HG03025 (cell line): ENCODE measurements at regions not wholly inside any gene's neighbourhood (a gene's known extent, or its start where the extent isn't known, plus 50 kb on each side); places are given as distances from the start of the nearest gene placed in this dataset.
"Not testable (repeated sequence)": the region's sequence is repeated elsewhere in the genome, so short reads cannot be mapped to it uniquely, and the experiment has no call there.

ENCODE experiments used
- ATAC-seq: cut with Tn5 transposase; IDR thresholded peaks from one replicate; pipeline ENCODE4 v1.9.1; 2021; ENCODE audit warnings: mild to moderate bottlenecking, moderate library complexity; ENCODE audit not compliant: unreplicated experiment, low FRiP score

- ATAC-seq = peak; percentile 77
Observed at GRCh38 chr4:101730291-101731117, 60.0 kb upstream of the BANK1 start.

GRCh38 chr4:101727238-101727637 is 63.3 kb upstream of the BANK1 start:
- no peak for ATAC-seq

DNA sequence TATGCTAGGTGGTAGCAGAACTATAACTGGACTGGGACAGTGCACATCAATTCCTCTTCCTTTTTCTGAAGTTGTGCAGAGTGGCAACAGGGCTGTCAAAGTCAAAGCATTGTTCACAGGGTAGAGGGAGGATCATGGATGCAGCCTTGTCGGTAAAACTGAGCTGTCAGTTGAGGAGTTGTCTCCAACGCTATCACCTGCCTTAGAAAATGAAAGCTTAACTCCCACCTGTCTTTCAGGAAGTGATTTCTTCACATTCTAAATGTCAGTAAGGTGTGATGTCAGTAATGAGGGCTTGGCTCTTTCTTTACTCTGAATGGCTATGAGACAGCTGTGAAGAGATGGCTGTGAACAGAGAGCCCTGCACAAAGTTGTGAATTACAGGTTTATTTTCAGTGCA is 66.4 kb upstream of the BANK1 start:
- ATAC-seq = no peak

DNA sequence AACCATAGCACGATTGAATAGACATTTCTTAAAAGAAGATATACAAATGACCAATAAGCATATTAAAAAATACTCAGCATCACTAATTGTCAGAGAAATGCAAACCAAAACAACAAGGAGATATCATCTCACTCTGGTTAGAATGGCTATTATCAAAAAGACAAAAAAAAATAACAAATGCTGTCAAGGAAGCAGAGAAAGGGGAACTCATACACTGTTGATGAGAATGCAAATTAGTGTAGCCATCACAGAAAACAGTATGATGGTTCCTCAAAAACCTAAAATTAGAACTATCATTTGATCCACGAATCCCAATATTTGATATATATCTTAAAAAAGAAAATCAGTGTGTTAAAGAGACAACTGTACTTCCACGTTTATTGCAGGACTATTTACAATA is 71.7 kb upstream of the BANK1 start:
- ATAC-seq = no peak

DNA sequence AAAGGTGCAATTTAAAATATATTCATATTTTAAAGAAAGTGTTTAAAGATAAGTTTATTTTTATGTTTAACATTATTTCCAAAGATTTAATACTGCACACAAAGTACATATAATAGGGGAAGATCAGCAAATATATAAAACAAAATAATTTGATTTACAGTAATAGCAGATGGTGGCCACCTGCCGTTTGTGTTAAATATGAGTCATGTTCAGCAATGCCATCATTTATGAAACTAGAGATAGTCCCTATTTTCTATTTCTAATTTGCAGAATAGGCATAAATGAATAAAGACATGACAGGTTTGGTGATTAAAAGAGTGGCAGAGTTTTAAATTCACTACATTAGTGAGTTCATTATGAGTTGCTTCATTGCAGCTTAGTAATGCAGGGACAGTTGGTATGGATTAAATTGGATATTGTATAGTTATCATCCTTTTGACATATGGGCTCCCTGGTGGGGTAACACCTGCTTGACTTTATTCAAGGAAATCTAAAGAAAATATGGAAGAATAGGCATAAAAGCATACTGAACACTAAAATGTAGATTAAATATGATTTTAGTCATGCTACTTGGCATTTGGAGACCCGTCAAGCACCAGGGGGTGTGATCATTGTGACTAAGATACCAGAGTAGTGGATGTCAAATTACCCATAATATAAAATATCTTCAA is 78.8 kb upstream of the BANK1 start:
- ATAC-seq = no peak

- ATAC-seq = no peak
Observed at GRCh38 chr4:101710806-101711205, 79.7 kb upstream of the BANK1 start.

DNA sequence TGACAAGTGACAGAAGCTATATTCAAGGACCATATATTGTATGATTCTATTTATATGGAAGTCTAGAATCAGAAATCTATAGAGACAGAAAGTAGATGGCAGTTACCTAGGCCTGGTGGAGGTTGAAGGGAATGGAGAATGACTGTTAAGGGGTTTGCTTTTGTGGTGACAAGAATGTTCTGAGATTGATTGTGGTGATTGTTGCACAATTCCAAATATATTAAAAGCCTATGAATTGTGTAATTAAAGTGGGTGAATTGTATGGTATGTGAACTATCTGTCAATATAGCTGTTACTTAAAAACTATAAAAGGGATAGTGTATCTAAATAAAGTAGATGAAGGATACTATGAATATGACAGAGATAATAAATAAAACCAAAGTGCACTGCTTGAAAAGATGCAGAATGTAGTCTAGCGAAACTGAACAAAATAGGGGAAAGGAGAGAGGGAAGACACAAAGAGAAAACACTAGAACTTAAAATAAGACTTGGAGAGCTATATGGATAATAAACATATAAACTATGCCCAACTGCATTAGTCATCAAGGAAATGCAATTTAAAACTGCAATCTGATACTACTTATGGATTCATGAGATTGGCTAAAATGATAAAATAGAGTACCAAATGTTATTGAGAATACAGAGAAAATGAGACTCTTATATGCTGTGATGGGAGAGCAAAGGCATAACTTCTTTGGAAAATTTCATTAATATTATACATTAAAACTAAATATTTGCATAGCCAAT is 82.1 kb upstream of the BANK1 start:
- ATAC-seq = no peak

GRCh38 chr4:101707596-101707995 is 82.9 kb upstream of the BANK1 start:
- ATAC-seq = no peak

GRCh38 chr4:101706535-101707057 is 83.9 kb upstream of the BANK1 start:
- no peak for ATAC-seq

DNA sequence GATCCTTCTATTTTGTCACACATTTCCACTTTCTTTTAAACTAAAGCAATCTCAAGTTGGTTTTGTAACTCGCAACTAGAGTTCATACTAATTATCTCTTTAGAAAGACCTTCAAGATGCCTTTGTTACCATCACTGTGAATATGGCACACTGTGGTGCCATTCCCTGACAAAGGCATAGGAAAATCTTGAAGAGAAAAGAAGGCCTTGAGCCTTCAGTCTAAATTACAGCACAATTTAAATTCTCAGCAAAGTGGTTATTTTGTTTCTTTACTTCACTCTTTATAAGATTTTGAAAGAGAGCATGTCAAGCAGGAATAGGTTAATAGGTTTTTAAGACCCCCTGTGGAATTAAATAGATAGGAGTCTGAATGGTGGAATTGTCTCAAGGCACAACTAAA is 89.0 kb upstream of the BANK1 start:
- no peak for ATAC-seq

GRCh38 chr4:101699441-101700124 is 90.9 kb upstream of the BANK1 start:
- ATAC-seq = no peak

DNA sequence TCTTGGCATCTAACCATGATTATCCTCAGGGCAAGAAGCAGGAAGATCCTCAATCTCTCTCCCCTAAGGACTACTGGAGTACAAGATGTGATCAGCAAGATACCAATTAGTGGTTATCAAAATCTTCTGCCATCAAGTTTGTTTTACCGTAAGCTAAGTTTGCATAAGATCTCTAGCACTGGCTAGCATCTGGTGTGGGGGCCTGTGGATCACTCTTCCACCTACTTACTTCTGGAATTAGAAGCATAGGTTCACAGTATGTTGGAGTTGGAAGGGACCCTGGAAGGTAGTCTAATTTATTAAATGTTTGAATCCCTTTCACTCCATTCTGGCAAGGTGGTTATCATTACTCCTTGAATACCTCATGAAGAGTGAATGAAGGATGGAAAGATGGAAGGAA is 93.3 kb upstream of the BANK1 start:
- ATAC-seq = no peak

GRCh38 chr4:101696276-101697010 is 94.1 kb upstream of the BANK1 start:
- no peak for ATAC-seq

GRCh38 chr4:101695176-101695575 is 95.4 kb upstream of the BANK1 start:
- ATAC-seq = no peak

GRCh38 chr4:101694403-101694802 is 96.1 kb upstream of the BANK1 start:
- not testable (repeated sequence) for ATAC-seq

- ATAC-seq = peak; percentile 81
Observed at GRCh38 chr4:101693842-101694398, 96.6 kb upstream of the BANK1 start.

DNA sequence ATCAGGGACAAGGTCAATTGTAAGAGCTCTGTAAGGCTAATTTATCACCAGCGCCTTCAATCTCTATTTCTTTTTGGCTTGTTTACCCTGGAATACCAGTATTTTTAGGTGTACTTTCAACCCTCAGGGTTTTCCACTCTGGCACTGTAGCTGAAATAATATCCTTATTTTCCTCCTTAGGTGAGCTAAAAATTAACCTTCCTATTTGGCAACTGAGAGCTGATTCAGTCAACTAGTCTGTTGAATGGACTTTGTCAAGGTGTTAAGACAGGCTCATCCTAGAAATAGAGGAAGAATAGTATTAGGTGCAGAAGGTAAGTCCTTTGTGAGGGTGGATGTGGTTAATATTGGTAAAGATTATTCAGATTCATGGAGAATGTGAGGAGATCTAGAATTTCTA is 101.3 kb upstream of the BANK1 start:
- ATAC-seq = no peak

DNA sequence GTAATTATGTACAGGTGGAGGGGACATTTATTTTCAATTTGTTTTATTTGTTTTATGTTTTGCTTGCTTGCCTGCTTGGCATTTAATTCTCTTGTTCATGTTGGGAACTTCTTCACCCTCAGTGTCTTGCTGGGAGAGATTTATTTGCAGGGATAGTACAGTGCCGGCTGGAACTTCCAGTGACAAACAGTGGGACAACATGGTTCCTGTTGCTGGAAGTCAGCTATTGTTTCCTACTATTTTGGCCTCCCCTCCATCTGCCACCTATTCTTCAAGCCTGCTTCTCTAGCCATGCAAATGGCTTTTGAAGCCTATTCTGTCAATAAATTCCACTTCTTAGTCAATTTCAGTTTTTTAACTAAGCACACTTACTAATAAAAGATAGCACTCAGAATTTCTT is 105.4 kb upstream of the BANK1 start:
- ATAC-seq = no peak

GRCh38 chr4:101682946-101683345 is 107.6 kb upstream of the BANK1 start:
- no peak for ATAC-seq

DNA sequence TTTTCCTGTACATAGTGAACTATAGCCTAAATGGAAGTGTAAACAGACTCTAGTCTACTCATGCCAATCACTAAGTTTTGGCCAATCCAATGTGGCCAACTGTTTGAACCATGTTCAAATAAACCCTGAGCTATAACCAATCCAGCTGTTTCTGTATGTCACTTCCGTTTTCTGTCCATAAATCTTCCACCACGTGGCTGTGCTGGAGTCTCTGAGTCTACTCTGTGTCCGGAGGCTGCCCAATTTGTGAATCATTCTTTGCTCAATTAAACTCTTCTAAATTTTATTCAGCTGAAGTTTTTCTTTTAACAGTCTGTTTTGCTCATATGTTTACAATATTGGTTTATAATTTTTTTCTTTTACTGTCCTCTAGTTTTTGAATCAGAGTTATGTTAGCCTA is 112.3 kb upstream of the BANK1 start:
- ATAC-seq = no peak
